Tibial artery (tissue), 4 donors: ENCODE measurements at regions not wholly inside any gene's neighbourhood (a gene's known extent, or its start where the extent isn't known, plus 50 kb on each side); places are given as distances from the start of the nearest gene placed in this dataset.

Experiments used
- DNase-seq, 2 donors: peaks; one replicate each; pipeline ENCODE4 v3.0.0-alpha.2; 2019
- H3K27ac ChIP-seq, 2 donors: fragments of 200-600 bp; sonication (generic) in 1 of 2; 1 replicate in 1 of 2; 2 replicates in 1 of 2; pipeline ENCODE4 v1.5.1; 2018 to 2019; ENCODE audit warnings: mild to moderate bottlenecking in 1 of 2
- H3K27me3 ChIP-seq, 2 donors: fragments of 200-600 bp; sonication (generic) in 1 of 2; one replicate each; pipeline versions ENCODE4 v1.5.1 to v1.6.0; 2016 to 2019
- H3K36me3 ChIP-seq, 3 donors: fragments of 200-600 bp; sonication (generic) in 2 of 3; one replicate each; pipeline ENCODE4 v1.5.1; 2016 to 2019; ENCODE audit warnings: mild to moderate bottlenecking in 2 of 3
- H3K4me1 ChIP-seq, 4 donors: fragments of 200-600 bp; sonication (generic) in 2 of 4; 1 replicate in 3 of 4; 2 replicates in 1 of 4; pipeline ENCODE4 v1.5.1; 2016 to 2019
- H3K4me3 ChIP-seq, 2 donors: fragments of 200-600 bp; sonication (generic) in 1 of 2; 1 replicate in 1 of 2; 2 replicates in 1 of 2; pipeline ENCODE4 v1.5.1; 2018 to 2019; ENCODE audit warnings: mild to moderate bottlenecking in 2 of 2
- H3K9me3 ChIP-seq, 3 donors: fragments of 200-600 bp; sonication (generic) in 1 of 3; one replicate each; pipeline ENCODE4 v1.5.1; 2016 to 2019
- intact Hi-C: fragments of 100-400 bp; cut with DNase I; formaldehyde crosslinking; loops from one replicate; pipeline ENCODE4 v1.15.0; 2023; ENCODE audit warnings: low total_unique reads
- TF ChIP-seq, protein P1 (sequence below), 2 experiments: fragments of 200-600 bp in 1 of 2; fragments of 450-650 bp in 1 of 2; IDR thresholded peaks; one replicate each; pipeline ENCODE4 v1.5.1; 2017 to 2019; ENCODE audit warnings: antibody characterized with exemption in 2 of 2, mild to moderate bottlenecking in 1 of 2, moderate library complexity in 1 of 2

DNA sequence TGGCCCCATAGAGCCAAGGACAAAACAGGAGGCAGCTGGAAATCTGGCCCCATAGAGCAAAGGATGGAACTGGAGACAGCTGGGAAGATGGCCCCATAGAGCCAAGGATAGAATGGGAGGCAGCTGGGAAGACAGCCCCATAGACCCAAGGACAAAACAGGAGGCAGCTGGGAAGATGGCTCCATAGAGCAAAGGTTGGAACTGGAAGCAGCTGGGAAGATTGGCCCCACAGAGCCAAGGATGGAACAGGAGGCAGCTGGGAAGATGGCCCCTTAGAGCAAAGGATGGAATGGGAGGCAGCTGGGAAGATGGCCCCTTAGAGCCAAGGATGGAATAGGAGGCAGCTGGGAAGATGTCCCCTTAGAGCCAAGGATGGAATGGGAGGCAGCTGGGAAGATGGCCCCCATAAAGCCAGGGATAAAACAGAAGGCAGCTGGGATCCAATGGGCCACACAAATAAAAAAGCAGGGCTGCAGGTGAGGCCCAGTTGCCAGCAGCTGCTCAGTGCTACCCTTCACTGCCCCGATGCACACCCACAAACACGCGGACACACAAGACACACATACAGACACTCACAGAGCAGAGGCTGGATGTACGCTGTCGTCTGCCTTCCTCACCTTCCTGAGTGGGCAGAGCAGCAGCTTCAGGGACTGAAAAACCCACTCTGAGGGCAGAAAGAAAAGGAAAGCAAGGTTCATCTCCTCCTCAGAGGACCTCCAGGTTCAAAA lies 505.4 kb upstream of the MYT1L start:
- Histone ChIP-seq H3K9me3 (no peaks in the 10 kb centered on the region), H3K27ac (no peak overlapping the region), H3K4me3 (no peak overlapping the region), H3K4me1 (no peaks in the 10 kb centered on the region), H3K27me3 (peaks cover 0 to 3% of the 10 kb centered on the region in 2 donors), H3K36me3 (no peaks in the 10 kb centered on the region)
- intact Hi-C loops: no loop called here
- DNase-seq: no peak
- TF ChIP-seq, protein P1, sequence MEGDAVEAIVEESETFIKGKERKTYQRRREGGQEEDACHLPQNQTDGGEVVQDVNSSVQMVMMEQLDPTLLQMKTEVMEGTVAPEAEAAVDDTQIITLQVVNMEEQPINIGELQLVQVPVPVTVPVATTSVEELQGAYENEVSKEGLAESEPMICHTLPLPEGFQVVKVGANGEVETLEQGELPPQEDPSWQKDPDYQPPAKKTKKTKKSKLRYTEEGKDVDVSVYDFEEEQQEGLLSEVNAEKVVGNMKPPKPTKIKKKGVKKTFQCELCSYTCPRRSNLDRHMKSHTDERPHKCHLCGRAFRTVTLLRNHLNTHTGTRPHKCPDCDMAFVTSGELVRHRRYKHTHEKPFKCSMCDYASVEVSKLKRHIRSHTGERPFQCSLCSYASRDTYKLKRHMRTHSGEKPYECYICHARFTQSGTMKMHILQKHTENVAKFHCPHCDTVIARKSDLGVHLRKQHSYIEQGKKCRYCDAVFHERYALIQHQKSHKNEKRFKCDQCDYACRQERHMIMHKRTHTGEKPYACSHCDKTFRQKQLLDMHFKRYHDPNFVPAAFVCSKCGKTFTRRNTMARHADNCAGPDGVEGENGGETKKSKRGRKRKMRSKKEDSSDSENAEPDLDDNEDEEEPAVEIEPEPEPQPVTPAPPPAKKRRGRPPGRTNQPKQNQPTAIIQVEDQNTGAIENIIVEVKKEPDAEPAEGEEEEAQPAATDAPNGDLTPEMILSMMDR (IDR thresholded peaks at IDR 0.05): no peak

DNA sequence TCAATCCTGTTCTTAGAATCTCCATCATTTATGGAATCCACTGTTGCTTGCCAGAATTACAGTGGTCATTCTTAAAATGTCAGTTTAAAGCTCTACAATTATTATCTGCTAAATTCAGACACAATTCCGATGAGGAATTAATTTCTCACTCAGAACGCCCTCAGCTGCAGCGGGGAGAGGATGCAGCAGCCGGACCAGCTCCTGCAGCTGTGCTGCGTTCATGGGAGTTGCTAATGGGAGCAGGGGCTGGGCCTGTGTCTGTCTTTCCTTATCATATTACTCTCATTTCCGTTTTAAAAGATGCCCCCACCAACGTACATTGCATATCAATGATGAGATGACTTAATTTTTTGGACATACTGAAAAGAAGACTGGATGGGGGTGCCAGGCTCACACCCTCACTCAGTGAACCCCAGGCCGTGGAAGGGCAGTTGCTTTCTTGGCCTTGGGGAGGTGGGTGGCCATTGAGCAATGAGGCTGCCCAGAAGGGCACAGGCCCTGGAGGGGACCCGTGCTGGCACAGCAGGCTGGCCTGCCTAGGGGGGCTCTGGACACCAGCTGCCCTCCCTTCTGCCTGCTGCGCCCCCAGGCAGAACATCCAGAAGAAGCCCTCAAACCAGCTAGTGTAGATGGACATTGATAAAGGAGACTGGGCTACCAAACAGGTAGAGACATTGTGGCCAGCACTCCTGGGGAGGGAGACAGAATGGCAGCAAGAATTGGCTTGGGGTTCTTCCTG lies 503.6 kb upstream of the MYT1L start:
- no peaks in the 10 kb centered on the region for H3K36me3 ChIP-seq
- TF ChIP-seq, protein P1 (IDR thresholded peaks at IDR 0.05): no peak
- no peak overlapping the region for H3K27ac ChIP-seq
- intact Hi-C loops: no loop called here
- no peaks in the 10 kb centered on the region for H3K4me1 ChIP-seq
- H3K4me3 ChIP-seq: no peak overlapping the region
- no peak for DNase-seq
- H3K27me3 ChIP-seq: peaks cover 0 to 3% of the 10 kb centered on the region in 2 donors
- H3K9me3 ChIP-seq: no peaks in the 10 kb centered on the region

DNA sequence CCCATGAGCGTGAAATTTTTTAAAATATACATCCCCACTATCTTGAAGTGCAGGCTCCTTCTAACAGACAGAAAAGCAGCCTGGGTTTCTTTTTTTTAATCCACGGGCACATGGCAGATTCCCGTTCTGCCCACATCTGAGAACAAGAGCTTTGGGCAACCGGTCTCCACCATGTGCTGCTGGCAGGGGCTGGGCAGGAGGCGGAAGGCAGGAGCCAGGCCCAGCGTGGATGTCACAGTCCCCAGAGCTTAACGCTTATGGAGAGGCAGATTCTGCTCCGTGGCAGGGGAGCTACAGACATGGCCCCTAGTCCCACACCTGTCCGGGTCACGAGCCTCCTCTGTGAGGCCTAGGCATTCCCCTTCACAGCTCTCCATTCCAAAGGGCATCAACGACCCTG lies 503.0 kb upstream of the MYT1L start:
- TF ChIP-seq, protein P1 (IDR thresholded peaks at IDR 0.05): no peak
- H3K4me3 ChIP-seq: no peak overlapping the region
- H3K4me1 ChIP-seq: no peaks in the 10 kb centered on the region
- peaks cover 0 to 3% of the 10 kb centered on the region in 2 donors for H3K27me3 ChIP-seq
- intact Hi-C loops: no loop called here
- H3K9me3 ChIP-seq: no peaks in the 10 kb centered on the region
- DNase-seq: no peak
- no peaks in the 10 kb centered on the region for H3K36me3 ChIP-seq
- no peak overlapping the region for H3K27ac ChIP-seq

DNA sequence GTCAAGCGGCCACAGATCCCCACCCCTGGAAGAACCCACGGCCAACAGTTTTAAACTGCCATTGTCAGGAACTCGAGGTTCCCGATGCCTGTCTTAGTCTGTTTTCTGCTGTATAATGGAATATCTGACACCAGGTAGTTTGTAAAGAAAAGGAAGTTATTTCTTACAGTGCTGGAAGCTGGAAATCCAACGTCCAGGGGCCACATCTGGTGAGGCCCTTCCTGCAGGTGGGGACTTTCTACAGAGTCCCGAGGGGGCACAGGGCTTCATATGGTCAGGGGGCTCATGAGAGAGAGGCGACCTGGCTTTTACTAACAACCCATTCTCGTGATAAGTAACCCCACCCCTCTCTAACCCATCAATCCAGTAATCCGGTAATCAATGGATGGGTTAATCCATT lies 501.6 kb upstream of the MYT1L start:
- H3K27me3 ChIP-seq: peaks cover 0 to 3% of the 10 kb centered on the region in 2 donors
- H3K9me3 ChIP-seq: no peaks in the 10 kb centered on the region
- TF ChIP-seq, protein P1 (IDR thresholded peaks at IDR 0.05): no peak
- no peaks in the 10 kb centered on the region for H3K36me3 ChIP-seq
- no peak overlapping the region for H3K4me3 ChIP-seq
- intact Hi-C loops: no loop called here
- no peak overlapping the region for H3K27ac ChIP-seq
- no peaks in the 10 kb centered on the region for H3K4me1 ChIP-seq
- no peak for DNase-seq

DNA sequence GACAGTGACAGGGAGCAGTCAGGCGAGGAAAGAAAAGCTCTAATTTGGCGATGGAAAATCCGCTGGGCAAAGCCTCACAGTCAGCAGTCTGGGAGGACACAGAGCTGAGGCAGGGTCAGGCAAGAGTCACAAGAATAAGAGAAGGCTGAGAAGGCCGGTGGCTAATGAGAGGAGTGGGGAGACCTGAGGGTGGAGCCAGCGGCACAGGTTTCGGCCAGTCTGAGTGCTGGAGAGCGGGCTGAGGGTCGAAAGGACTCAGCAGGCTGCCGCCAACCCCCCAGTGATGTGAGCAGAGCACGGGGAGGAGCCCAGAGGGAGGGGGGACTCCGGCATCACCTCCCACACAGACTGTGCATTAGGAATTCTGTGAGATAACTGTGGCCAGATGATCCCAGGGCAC lies 500.6 kb upstream of the MYT1L start:
- Histone ChIP-seq H3K4me1 (no peaks in the 10 kb centered on the region), H3K27me3 (peaks cover 0 to 3% of the 10 kb centered on the region in 2 donors), H3K27ac (no peak overlapping the region), H3K9me3 (no peaks in the 10 kb centered on the region), H3K36me3 (no peaks in the 10 kb centered on the region), H3K4me3 (no peak overlapping the region)
- TF ChIP-seq, protein P1 (IDR thresholded peaks at IDR 0.05): no peak
- DNase-seq: no peak
- intact Hi-C loops: no loop called here
